Hematopoietic multipotent progenitor cell (in vitro differentiated cells): ENCODE measurements at regions not wholly inside any gene's neighbourhood (a gene's known extent, or its start where the extent isn't known, plus 50 kb on each side); places are given as distances from the start of the nearest gene placed in this dataset.
A peak's percentile ranks its signal among the peaks of the same experiment; 100 is the strongest.

ENCODE experiments used
- DNase-seq, 3 donors: peaks; one replicate each; pipeline ENCODE4 v3.0.0-alpha.2; 2011 to 2015; ENCODE audit warnings: low read depth in 2 of 3, low spot score in 2 of 3

DNA sequence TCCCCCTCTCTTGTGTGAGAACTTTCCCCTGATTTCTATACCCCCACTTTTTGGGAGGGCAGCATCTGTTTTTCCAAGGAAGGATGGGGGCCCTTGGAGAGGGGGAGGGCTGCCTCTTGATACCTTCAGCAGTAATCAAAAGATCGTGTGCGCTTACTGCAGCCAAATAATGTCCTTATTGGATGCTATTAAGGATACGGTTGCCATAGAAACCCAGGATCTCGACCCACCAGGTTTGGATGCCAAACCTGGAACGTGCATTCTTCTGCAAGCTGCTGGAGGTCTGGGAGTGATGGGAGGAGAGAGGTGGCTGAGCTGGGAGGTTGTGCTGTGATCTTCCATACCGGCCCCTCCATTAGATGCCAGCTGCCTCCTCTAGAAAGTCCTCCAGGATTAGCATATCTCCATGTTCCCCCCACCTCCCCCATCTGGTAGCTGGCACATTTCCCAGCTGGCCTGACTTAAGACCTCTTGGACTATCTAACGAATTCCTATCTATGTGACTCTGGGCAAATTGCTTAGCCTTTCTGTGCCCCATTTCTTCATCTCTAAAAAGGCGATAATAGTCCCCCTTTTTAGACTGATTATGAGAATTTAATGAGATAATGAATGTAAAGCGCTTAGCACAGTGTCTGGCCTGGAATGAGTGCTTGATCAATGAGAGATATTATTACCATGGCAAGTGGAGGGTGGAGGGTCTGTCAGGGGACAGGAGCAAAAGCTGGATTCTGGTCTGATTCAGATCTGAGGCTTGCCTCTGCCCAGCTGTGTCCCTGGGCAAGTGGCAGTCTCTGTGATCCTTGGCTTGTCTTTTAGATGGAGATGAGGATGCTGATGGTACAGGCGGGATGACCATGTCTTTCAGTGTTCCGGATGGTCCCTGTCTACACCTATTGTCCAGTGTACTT is 78.5 kb upstream of the PCBD1 start:
- DNase-seq: no peak

GRCh38 chr10:70967591-70968587 is 79.5 kb upstream of the PCBD1 start:
- peak in 1 of 3 donors; percentile 30 for DNase-seq

DNA sequence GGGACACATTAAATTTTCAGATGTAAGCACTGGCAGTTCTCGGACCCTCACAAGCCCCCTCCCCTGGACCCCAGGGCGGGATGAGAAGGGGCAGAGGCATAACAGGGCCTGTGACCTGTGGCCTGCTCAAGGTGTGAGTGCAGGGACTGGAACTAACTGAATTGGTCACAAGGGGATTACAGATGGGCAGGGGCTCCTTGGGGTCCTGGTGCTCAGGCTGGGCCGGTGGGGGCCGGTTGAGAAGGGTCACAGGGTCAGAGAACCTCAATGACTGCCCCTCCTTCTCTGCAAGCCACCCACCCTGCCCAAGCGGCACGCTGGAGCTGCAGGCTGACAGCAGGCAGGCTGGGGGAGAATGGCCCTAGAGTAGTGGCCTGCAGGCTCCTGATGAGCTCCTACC is 80.8 kb upstream of the PCBD1 start:
- no peak for DNase-seq

- DNase-seq: no peak
Observed at GRCh38 chr10:70970830-70971229, 82.5 kb upstream of the PCBD1 start.

GRCh38 chr10:70973275-70973674 is 84.9 kb upstream of the PCBD1 start:
- DNase-seq: no peak

GRCh38 chr10:70974351-70974901 is 86.1 kb upstream of the PCBD1 start:
- DNase-seq: peak in 1 of 3 donors; percentile 25

DNA sequence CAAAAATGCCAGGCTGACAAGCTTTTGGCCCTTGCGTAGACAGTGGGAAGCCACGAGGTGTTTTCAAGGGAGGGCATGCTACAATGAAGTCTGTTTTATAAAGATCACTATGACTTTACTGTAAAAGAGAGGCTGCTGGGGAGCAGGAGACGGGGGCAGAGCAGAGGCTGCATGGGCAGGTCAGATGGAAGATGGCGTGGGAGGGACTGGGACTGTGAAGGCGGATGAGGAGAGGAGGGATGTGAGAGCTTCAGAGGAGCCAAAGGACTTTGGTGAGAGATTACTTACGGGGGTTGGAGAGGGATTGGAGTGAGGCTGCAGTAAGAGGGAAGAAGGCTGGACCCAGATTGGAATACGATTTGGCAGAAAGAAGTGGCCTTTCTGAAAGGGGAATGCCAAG is 86.6 kb upstream of the PCBD1 start:
- DNase-seq: no peak

GRCh38 chr10:70976063-70976695 is 87.8 kb upstream of the PCBD1 start:
- no peak for DNase-seq

- DNase-seq: no peak
Observed at GRCh38 chr10:70977625-70978024, 89.3 kb upstream of the PCBD1 start.

DNA sequence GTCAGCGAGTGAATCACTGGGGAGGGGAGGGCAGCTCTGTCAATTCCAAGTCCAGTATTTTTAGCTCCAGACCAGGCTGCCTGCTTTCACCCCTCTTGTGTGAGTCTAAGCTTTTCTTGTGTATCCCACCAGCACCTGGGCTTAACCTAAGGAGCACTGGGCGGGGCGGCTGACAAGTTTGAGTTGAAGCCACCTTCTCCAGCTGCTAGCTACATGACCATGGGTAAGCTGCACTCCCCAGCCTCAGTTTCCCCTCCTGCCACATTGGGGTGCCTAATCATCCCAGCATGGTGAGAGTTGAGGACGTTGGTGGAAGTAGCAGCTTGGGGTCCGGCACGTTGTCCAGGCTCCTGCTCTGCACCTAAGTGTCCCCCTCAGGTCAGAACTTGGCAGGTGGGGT is 89.8 kb upstream of the PCBD1 start:
- DNase-seq: no peak

- DNase-seq: no peak
Observed at GRCh38 chr10:70978816-70979480, 90.6 kb upstream of the PCBD1 start.

DNA sequence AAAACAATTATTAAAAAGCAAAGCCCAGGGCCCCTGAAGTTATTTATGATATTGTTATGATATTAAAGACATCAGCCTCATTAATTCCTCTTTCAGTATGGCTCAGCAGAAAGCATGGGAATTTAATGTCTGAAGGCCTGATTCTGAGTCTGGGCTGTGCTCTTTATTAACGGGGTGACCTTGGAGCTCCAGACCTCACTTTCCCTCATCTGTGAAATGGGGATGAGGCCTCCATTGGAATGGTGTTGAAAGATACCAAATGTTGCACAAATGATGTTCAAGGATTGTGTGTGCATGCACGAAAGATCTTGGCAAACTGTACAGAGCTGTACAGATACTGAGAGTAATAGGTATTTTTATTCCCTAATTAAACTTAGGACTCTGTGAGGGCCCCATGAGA is 92.3 kb upstream of the PCBD1 start:
- DNase-seq: no peak

DNA sequence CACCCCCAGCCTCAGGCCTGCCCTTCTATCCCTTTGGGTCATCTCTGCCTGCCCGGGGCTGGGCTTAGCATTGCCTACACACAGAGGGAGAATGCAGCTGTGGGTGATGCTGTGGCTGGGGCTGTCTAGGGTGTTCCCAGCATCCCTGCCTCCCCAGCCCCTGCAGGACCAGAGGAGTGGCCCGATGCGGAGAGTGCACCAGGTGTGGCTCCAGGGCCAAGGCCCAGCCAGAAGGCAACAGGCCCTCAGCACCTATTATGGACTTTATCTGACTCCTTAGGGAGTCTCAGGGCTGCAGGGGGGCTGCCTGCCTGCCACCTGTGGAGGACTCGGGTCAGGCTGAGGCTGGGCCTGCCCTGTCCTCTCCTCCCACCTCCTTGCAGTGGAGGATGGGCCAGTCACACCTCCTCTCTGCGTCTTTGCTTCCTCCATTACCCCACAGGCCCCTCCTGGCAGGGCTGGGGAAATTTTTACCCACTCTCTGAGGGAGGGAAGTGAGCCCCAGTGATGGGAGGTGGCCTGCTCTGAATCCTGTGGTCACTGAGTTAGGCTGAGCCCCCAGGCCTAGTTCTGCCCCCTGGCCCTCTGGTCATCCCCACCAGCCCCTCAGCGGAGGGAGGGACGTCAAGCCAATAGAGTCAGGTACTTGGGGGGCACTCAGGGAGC is 92.9 kb upstream of the PCBD1 start:
- DNase-seq: no peak

DNA sequence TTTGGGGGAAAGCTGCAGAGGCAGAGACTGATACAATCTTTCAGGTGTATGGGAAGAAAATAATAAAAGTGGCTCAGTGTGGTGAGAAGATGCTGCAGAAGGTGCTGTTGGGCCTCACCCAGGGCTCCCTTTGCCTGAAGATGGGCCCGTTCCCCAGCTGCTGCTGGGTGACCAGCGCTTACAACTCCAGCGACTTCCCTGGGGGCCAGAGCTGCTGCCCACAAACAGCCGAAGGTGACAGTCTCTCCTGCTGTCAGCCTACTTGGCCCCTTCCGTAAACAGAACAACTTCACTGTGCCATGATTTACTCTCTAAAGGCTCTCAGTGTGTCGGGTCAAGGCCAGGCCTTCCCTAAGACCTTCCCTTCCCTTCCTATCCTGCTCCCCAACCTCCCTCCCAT is 93.6 kb upstream of the PCBD1 start:
- no peak for DNase-seq

GRCh38 chr10:70982443-70982842 is 94.1 kb upstream of the PCBD1 start:
- peak in 1 of 3 donors; percentile 19 for DNase-seq

DNA sequence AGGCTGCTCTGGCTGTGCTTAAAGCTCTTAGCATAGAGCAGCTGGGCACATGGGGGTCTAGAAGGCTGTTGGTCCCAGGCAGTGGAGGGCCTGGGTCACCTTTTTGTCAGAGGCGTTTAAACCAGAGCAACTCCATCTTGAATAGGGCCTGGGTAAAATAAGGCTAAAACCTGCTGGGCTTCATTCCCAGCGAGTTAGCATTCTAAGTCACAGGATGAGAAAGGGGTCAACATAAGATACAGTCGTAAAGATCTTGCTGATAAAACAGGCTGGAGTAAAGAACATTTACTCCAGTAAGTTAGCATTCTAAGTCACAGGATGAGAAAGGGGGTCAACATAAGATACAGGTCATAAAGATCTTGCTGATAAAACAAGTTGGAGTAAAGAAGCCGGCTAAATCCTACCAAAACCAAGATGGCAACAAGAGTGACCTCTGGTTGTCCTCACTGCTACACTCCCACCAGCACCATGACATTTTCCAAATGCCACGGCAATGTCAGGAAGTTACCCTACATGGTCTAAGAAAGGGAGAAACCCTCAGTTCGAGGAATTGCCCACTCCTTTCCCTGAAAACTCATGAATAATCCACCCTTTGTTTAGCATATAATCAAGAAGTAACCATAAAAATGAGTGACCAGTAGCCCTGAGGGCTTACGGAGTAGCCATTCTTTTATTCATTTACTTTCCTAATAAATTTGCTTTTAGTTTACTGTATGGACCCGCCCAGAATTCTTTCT is 96.8 kb upstream of the PCBD1 start:
- no peak for DNase-seq

DNA sequence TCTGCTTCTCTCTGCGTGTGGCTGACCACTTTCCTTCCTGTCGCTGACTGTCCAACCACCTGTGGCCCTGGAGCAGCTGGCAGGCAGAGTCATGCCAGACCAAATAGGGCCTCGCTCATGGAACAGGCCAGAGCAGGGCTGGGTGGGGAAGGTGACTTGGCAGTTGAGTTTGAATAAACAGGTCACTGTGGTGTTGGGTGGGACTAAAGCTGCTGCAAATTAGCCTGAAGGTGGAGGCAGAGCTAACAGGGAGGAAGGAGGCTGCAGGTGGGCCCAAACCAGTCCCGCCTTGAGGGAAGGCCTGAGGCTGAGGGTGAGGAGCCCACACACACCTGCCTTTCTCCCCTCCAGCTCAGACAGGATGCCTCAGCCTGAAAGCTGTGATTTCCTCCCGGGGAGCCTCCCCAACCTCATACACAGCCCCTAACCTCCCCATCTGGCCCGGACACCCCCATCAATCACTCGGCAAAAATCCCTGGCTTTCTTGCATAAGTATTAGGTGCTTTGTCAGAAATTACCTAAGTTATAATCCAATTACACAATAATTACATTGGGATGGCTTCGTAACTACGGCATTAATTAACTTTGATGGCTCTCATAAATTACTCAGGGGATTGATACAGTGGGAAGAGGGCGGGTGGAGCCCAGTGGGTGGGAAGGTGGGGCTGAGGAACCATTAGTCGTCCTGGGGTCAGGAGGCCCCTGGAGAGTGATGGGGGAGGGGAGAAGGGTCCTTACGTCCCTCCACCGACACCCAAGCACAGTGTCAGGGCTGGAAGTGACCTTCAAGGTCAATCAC is 97.7 kb upstream of the PCBD1 start:
- peak in 2 of 3 donors; percentile 74 to 91 for DNase-seq

DNA sequence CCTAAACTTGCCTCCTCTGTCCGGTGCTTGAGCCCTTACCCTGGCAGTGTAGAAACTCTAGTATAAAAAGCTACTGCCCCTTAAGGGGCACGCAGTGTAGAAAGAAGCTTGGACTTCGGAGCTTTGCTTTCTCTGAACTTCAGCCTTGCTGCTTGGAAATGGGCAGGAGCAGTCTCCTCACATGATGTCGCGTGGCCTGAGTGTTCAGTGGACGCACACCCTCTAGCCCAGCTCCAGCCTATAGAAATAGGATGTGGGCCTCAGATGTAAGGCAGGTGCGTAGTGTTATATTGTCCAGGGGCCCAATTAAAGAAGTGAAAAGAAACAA is 98.2 kb upstream of the PCBD1 start:
- DNase-seq: no peak
